HepG2 (cell line): ENCODE measurements at regions not wholly inside any gene's neighbourhood (a gene's known extent, or its start where the extent isn't known, plus 50 kb on each side); places are given as distances from the start of the nearest gene placed in this dataset.

ENCODE experiments used
- BRD4 ChIP-seq: sonication (generic); formaldehyde crosslinking; IDR thresholded peaks from 2 replicates; pipeline ENCODE4 v1.4.0; 2020; ENCODE audit warnings: missing genetic modification reagents
- CENPT ChIP-seq: sonication (generic); formaldehyde crosslinking; IDR thresholded peaks from 2 replicates; pipeline ENCODE4 v1.8.0; 2022; ENCODE audit warnings: low read depth, mild to moderate bottlenecking, moderate library complexity, missing genetic modification reagents
- GATA4 ChIP-seq: sonication (generic); IDR thresholded peaks from 2 replicates; pipeline ENCODE4 v1.6.1; 2016; ENCODE audit warnings: antibody characterized with exemption, low read depth, borderline replicate concordance
- MZF1 ChIP-seq: sonication (generic); formaldehyde crosslinking; IDR thresholded peaks from 2 replicates; pipeline ENCODE4 v1.8.1; 2023; ENCODE audit warnings: mild to moderate bottlenecking, missing genetic modification reagents, borderline replicate concordance
- NFATC3 ChIP-seq: sonication (generic); formaldehyde crosslinking; IDR thresholded peaks from 2 replicates; pipeline ENCODE4 v1.5.1; 2020; ENCODE audit warnings: mild to moderate bottlenecking, missing genetic modification reagents
- NFYB ChIP-seq: sonication (generic); formaldehyde crosslinking; IDR thresholded peaks from 2 replicates; pipeline ENCODE4 v1.4.0; 2020; ENCODE audit warnings: missing genetic modification reagents
- ZFP36L1 ChIP-seq: sonication (generic); formaldehyde crosslinking; IDR thresholded peaks from 2 replicates; pipeline ENCODE4 v1.8.0; 2022; ENCODE audit warnings: mild to moderate bottlenecking, missing genetic modification reagents, moderate library complexity
- ZNF530 ChIP-seq: sonication (generic); formaldehyde crosslinking; IDR thresholded peaks from 2 replicates; pipeline ENCODE4 v1.5.0; 2020; ENCODE audit warnings: low read depth, mild to moderate bottlenecking, missing genetic modification reagents
- ZNF670 ChIP-seq: sonication (generic); formaldehyde crosslinking; IDR thresholded peaks from 2 replicates; pipeline ENCODE4 v1.8.0; 2022; ENCODE audit warnings: mild to moderate bottlenecking, missing genetic modification reagents, borderline replicate concordance
- ZSCAN29 ChIP-seq: sonication (generic); formaldehyde crosslinking; conservative IDR thresholded peaks from 2 replicates; pipeline ENCODE4 v1.4.0; 2020; ENCODE audit warnings: mild to moderate bottlenecking, missing genetic modification reagents
- TF ChIP-seq, protein P1 (sequence below): sonication (generic); formaldehyde crosslinking; IDR thresholded peaks from 2 replicates; pipeline ENCODE4 v1.5.0; 2020; ENCODE audit warnings: mild to moderate bottlenecking, missing genetic modification reagents
- TF ChIP-seq, protein P2 (sequence below): fragments of 450-650 bp; IDR thresholded peaks from 2 replicates; pipeline ENCODE4 v1.6.1; 2016
- TF ChIP-seq, protein P3 (sequence below): sonication (generic); formaldehyde crosslinking; IDR thresholded peaks from 2 replicates; pipeline ENCODE4 v1.8.1; 2023; ENCODE audit warnings: mild to moderate bottlenecking, missing genetic modification reagents
- TF ChIP-seq, protein P4 (sequence below): sonication (generic); formaldehyde crosslinking; IDR thresholded peaks from 2 replicates; pipeline ENCODE4 v1.8.1; 2023; ENCODE audit warnings: mild to moderate bottlenecking, missing genetic modification reagents, borderline replicate concordance

DNA sequence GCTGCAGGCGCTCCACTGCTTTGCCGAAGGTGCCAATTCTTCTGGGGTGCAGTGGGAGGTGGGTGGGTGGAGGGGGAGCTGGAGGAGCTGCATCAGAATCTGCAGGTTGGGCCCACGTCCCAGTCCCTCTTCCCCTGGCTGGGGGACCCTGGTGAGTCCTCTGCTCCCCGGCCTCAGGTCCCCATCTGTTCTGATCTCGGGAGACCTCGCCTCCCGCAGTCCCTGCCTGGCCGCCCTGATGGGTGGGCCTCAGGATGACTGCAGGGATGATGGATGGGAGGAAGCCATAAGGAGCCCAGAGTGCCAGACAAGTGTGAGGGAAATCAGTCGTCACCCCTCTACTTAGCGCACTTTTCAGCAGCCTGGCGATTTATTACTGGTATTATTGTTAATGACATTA lies 89.3 kb upstream of the PCBD1 start (continued):
- TF ChIP-seq, protein P1, sequence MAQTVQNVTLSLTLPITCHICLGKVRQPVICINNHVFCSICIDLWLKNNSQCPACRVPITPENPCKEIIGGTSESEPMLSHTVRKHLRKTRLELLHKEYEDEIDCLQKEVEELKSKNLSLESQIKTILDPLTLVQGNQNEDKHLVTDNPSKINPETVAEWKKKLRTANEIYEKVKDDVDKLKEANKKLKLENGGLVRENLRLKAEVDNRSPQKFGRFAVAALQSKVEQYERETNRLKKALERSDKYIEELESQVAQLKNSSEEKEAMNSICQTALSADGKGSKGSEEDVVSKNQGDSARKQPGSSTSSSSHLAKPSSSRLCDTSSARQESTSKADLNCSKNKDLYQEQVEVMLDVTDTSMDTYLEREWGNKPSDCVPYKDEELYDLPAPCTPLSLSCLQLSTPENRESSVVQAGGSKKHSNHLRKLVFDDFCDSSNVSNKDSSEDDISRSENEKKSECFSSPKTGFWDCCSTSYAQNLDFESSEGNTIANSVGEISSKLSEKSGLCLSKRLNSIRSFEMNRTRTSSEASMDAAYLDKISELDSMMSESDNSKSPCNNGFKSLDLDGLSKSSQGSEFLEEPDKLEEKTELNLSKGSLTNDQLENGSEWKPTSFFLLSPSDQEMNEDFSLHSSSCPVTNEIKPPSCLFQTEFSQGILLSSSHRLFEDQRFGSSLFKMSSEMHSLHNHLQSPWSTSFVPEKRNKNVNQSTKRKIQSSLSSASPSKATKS (CRISPR knock-in tag), result no peak
- no peak for TF ChIP-seq GATA4
- no peak for TF ChIP-seq ZSCAN29
- no peak for TF ChIP-seq ZFP36L1
- no peak for TF ChIP-seq NFYB (CRISPR knock-in tag)
- no peak for TF ChIP-seq ZNF530
- no peak for TF ChIP-seq BRD4 (CRISPR knock-in tag)
- TF ChIP-seq, protein P2, sequence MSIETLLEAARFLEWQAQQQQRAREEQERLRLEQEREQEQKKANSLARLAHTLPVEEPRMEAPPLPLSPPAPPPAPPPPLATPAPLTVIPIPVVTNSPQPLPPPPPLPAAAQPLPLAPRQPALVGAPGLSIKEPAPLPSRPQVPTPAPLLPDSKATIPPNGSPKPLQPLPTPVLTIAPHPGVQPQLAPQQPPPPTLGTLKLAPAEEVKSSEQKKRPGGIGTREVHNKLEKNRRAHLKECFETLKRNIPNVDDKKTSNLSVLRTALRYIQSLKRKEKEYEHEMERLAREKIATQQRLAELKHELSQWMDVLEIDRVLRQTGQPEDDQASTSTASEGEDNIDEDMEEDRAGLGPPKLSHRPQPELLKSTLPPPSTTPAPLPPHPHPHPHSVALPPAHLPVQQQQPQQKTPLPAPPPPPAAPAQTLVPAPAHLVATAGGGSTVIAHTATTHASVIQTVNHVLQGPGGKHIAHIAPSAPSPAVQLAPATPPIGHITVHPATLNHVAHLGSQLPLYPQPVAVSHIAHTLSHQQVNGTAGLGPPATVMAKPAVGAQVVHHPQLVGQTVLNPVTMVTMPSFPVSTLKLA, result no peak
- TF ChIP-seq, protein P3, sequence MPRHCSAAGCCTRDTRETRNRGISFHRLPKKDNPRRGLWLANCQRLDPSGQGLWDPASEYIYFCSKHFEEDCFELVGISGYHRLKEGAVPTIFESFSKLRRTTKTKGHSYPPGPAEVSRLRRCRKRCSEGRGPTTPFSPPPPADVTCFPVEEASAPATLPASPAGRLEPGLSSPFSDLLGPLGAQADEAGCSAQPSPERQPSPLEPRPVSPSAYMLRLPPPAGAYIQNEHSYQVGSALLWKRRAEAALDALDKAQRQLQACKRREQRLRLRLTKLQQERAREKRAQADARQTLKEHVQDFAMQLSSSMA (CRISPR knock-in tag), result no peak
- TF ChIP-seq CENPT, result no peak
- no peak for TF ChIP-seq ZNF670 (CRISPR knock-in tag)
- TF ChIP-seq MZF1 (CRISPR knock-in tag), result no peak
- TF ChIP-seq, protein P4, sequence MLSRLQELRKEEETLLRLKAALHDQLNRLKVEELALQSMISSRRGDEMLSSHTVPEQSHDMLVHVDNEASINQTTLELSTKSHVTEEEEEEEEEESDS (CRISPR knock-in tag), result no peak
- no peak for TF ChIP-seq NFATC3
